Hepatocyte (in vitro differentiated cells): ENCODE measurements at regions not wholly inside any gene's neighbourhood (a gene's known extent, or its start where the extent isn't known, plus 50 kb on each side); places are given as distances from the start of the nearest gene placed in this dataset.
A peak's percentile ranks its signal among the peaks of the same experiment; 100 is the strongest.

Experiments used
- DNase-seq: peaks from one replicate; pipeline ENCODE4 v3.0.0-alpha.2; 2016; ENCODE audit warnings: low spot score
- H2AFZ ChIP-seq: fragments of 200-600 bp; sonication (generic); 2 replicates; pipeline ENCODE4 v1.6.0; 2016; ENCODE audit warnings: antibody characterized with exemption, mild to moderate bottlenecking
- H3K27ac ChIP-seq: fragments of 200-600 bp; sonication (generic); 2 replicates; pipeline ENCODE4 v1.5.1; 2016; ENCODE audit warnings: mild to moderate bottlenecking
- H3K27me3 ChIP-seq: fragments of 200-600 bp; sonication (generic); 2 replicates; pipeline ENCODE4 v1.6.1; 2016
- H3K36me3 ChIP-seq: fragments of 200-600 bp; sonication (generic); replicated peaks from 2 replicates; pipeline ENCODE4 v1.5.1; 2016; ENCODE audit warnings: low read depth; ENCODE audit not compliant: insufficient read depth
- H3K4me1 ChIP-seq: fragments of 200-600 bp; sonication (generic); 2 replicates; pipeline ENCODE4 v1.5.1; 2016; ENCODE audit warnings: mild to moderate bottlenecking, moderate library complexity; ENCODE audit not compliant: insufficient read depth
- H3K4me2 ChIP-seq: fragments of 200-600 bp; sonication (generic); 2 replicates; pipeline ENCODE4 v1.6.0; 2016
- H3K4me3 ChIP-seq: fragments of 200-600 bp; sonication (generic); 2 replicates; pipeline ENCODE4 v1.5.1; 2016; ENCODE audit warnings: mild to moderate bottlenecking
- H3K79me2 ChIP-seq: fragments of 200-600 bp; sonication (generic); 2 replicates; pipeline ENCODE4 v1.6.0; 2017; ENCODE audit warnings: mild to moderate bottlenecking
- H3K9me2 ChIP-seq: fragments of 200-600 bp; sonication (generic); replicated peaks from 2 replicates; pipeline ENCODE4 v1.6.0; 2017; ENCODE audit warnings: mild to moderate bottlenecking; ENCODE audit not compliant: insufficient read depth
- H3K9me3 ChIP-seq: fragments of 200-600 bp; sonication (generic); 2 replicates; pipeline ENCODE4 v1.5.1; 2016; ENCODE audit warnings: low read depth, mild to moderate bottlenecking
- H4K20me1 ChIP-seq: fragments of 200-600 bp; sonication (generic); 2 replicates; pipeline ENCODE4 v1.6.0; 2016; ENCODE audit warnings: mild to moderate bottlenecking; ENCODE audit not compliant: insufficient read depth, poor library complexity, severe bottlenecking
- CTCF ChIP-seq: fragments of 200-600 bp; sonication (generic); IDR thresholded peaks from 2 replicates; pipeline ENCODE4 v1.5.1; 2016; ENCODE audit warnings: antibody characterized with exemption, mild to moderate bottlenecking; ENCODE audit not compliant: poor library complexity
- EZH2 ChIP-seq: fragments of 200-600 bp; sonication (generic); IDR thresholded peaks from 2 replicates; pipeline ENCODE4 v1.6.1; 2016; ENCODE audit warnings: antibody characterized with exemption, mild to moderate bottlenecking, borderline replicate concordance
- EZH2phosphoT487 ChIP-seq: fragments of 200-600 bp; sonication (generic); IDR thresholded peaks from one replicate; pipeline ENCODE4 v1.6.1; 2018; ENCODE audit warnings: antibody characterized with exemption, mild to moderate bottlenecking, low read depth, moderate library complexity; ENCODE audit not compliant: unreplicated experiment, severe bottlenecking
- WGBS: methylation state at CpG from one replicate; pipeline ENCODE4 v1.1.6; 2016; ENCODE audit warnings: low lambda C conversion rate; ENCODE audit errors: missing lambda C conversion rate; 5-methylcytosine and 5-hydroxymethylcytosine counted together

GRCh38 chrX:4830880-4831557, 1117.6 kb upstream of the PRKX start:
- Histone ChIP-seq H3K27me3 (no peaks in the 10 kb centered on the region), H4K20me1 (no peaks in the 10 kb centered on the region), H3K36me3 (no peaks in the 10 kb centered on the region), H3K4me2 (peak overlapping the region; percentile 55), H3K9me2 (no peaks in the 10 kb centered on the region), H3K9me3 (no peaks in the 10 kb centered on the region), H3K4me3 (no peak overlapping the region), H3K4me1 (peaks cover 5% of the 10 kb centered on the region), H2AFZ (no peak overlapping the region), H3K27ac (peak overlapping the region; percentile 80), H3K79me2 (no peaks in the 10 kb centered on the region)
- WGBS = 63% methylated on average over 9 of the region's 9 CpGs
- no peak for TF ChIP-seq CTCF
- TF ChIP-seq EZH2phosphoT487 = no peak
- no peak for TF ChIP-seq EZH2
- peak; percentile 66 for DNase-seq

- 72% methylated on average over 3 of the region's 3 CpGs for WGBS
- no peak for DNase-seq
- no peaks in the 10 kb centered on the region for H3K9me3 ChIP-seq
Measured at GRCh38 chrX:4825550-4825949, 1112.1 kb upstream of the PRKX start.

GRCh38 chrX:4809571-4809970, 1096.1 kb upstream of the PRKX start:
- H3K79me2 ChIP-seq = no peaks in the 10 kb centered on the region
- WGBS = 73% methylated on average over 4 of the region's 4 CpGs
- H3K4me1 ChIP-seq = no peaks in the 10 kb centered on the region
- no peak overlapping the region for H3K27ac ChIP-seq
- TF ChIP-seq EZH2 (no peak), EZH2phosphoT487 (no peak), CTCF (no peak)
- H3K9me2 ChIP-seq = no peaks in the 10 kb centered on the region
- no peak for DNase-seq
- no peaks in the 10 kb centered on the region for H3K36me3 ChIP-seq
- H3K4me2 ChIP-seq = no peak overlapping the region
- no peak overlapping the region for H3K4me3 ChIP-seq
- no peaks in the 10 kb centered on the region for H4K20me1 ChIP-seq
- no peaks in the 10 kb centered on the region for H3K27me3 ChIP-seq
- no peak overlapping the region for H2AFZ ChIP-seq
- no peaks in the 10 kb centered on the region for H3K9me3 ChIP-seq

More at GRCh38 chrX:4825550-4825949, 1112.1 kb upstream of the PRKX start:
- no peaks in the 10 kb centered on the region for H3K79me2 ChIP-seq
- no peak overlapping the region for H3K4me2 ChIP-seq
- peaks cover 4% of the 10 kb centered on the region for H3K4me1 ChIP-seq
- H2AFZ ChIP-seq = no peak overlapping the region
- H3K36me3 ChIP-seq = no peaks in the 10 kb centered on the region
- no peaks in the 10 kb centered on the region for H3K9me2 ChIP-seq
- H3K27me3 ChIP-seq = no peaks in the 10 kb centered on the region
- no peak overlapping the region for H3K27ac ChIP-seq
- no peaks in the 10 kb centered on the region for H4K20me1 ChIP-seq
- H3K4me3 ChIP-seq = no peak overlapping the region
- no peak for TF ChIP-seq EZH2phosphoT487
- no peak for TF ChIP-seq EZH2
- TF ChIP-seq CTCF = no peak

GRCh38 chrX:4805502-4805901, 1092.1 kb upstream of the PRKX start:
- no peaks in the 10 kb centered on the region for H3K27me3 ChIP-seq
- no peak overlapping the region for H3K4me3 ChIP-seq
- no peaks in the 10 kb centered on the region for H3K79me2 ChIP-seq
- H3K36me3 ChIP-seq = no peaks in the 10 kb centered on the region
- H2AFZ ChIP-seq = no peak overlapping the region
- H3K4me2 ChIP-seq = no peak overlapping the region
- DNase-seq = peak; percentile 33
- H4K20me1 ChIP-seq = no peaks in the 10 kb centered on the region
- H3K9me3 ChIP-seq = no peaks in the 10 kb centered on the region
- WGBS = 40% methylated on average over 4 of the region's 4 CpGs
- H3K27ac ChIP-seq = peak overlapping the region; percentile 30
- no peaks in the 10 kb centered on the region for H3K9me2 ChIP-seq
- no peaks in the 10 kb centered on the region for H3K4me1 ChIP-seq
- TF ChIP-seq CTCF (no peak), EZH2 (no peak), EZH2phosphoT487 (no peak)
